Pancreas (tissue), 10 donors: ENCODE measurements at regions not wholly inside any gene's neighbourhood (a gene's known extent, or its start where the extent isn't known, plus 50 kb on each side); places are given as distances from the start of the nearest gene placed in this dataset.

Experiments
- ATAC-seq, 4 donors: fragments of 200-7000 bp; cut with Tn5 transposase; one replicate each; pipeline versions ENCODE4 v1.8.0 to v1.9.1; 2020; ENCODE audit warnings: mild to moderate bottlenecking in 4 of 4, moderate library complexity in 4 of 4
- DNase-seq, 6 donors: peaks; one replicate each; pipeline ENCODE4 v3.0.0-alpha.2; 2020
- FAIRE-seq: peaks from 2 replicates; lab custom pipeline; 2012; peaks lifted over from hg19 to GRCh38; lab: Jason Lieb, UNC
- H3K27ac ChIP-seq, 4 donors: fragments of 200-600 bp; sonication (generic); 1 replicate in 3 of 4; 2 replicates in 1 of 4; pipeline versions ENCODE4 v1.5.0 to v1.8.0; 2020
- H3K27me3 ChIP-seq, 4 donors: fragments of 200-600 bp; one replicate each; pipeline ENCODE4 v1.8.0; 2021
- H3K36me3 ChIP-seq, 3 donors: fragments of 200-600 bp; sonication (generic) in 1 of 3; one replicate each; pipeline versions ENCODE4 v1.5.0 to v1.8.0; 2020 to 2021
- H3K4me1 ChIP-seq, 3 donors: fragments of 200-600 bp; one replicate each; pipeline ENCODE4 v1.8.0; 2021
- H3K4me3 ChIP-seq, 4 donors: fragments of 200-600 bp; sonication (generic) in 2 of 4; one replicate each; pipeline versions ENCODE4 v1.5.0 to v1.8.0; 2020 to 2021
- H3K9me3 ChIP-seq, 4 donors: fragments of 200-600 bp; one replicate each; pipeline ENCODE4 v1.8.0; 2021
- WGBS, 2 donors: extraction: QIAGEN DNeasy Blood & Tissue Kit; methylation state at CpG; one replicate each; pipeline ENCODE4 v1.1.7; 2013; 5-methylcytosine and 5-hydroxymethylcytosine counted together
- intact Hi-C, 3 donors: fragments of 100-400 bp; cut with DNase I; formaldehyde crosslinking; loops; one replicate each; pipeline versions ENCODE4 v1.11.1 to v1.14.2; 2022
- TF ChIP-seq, protein P1 (sequence below), 4 donors: fragments of 200-600 bp; sonication (generic) in 3 of 4; IDR thresholded peaks; one replicate each; pipeline versions ENCODE4 v1.5.0 to v1.8.0; 2021; ENCODE audit warnings: antibody characterized with exemption in 4 of 4
- donor health status: healthy with polysubstance abuse.
- donor health status: DM: no; HTN: no; CAD: no; lungs with moderate emphysema.
- donor health status: DM: no; HTN: no; CAD: no.
- donor health status: control.
- donor health status: control.
- donor health status: Bipolar disorder and iron deficiency.
- donor health status: DM: yes; HTN: yes; CAD: no.
- donor health status: DM: no; HTN: no; CAD: no.
- donor health status: DM: no; HTN: no; CAD: no.
- donor health status: DM: yes; HTN: yes; CAD: no.

DNA sequence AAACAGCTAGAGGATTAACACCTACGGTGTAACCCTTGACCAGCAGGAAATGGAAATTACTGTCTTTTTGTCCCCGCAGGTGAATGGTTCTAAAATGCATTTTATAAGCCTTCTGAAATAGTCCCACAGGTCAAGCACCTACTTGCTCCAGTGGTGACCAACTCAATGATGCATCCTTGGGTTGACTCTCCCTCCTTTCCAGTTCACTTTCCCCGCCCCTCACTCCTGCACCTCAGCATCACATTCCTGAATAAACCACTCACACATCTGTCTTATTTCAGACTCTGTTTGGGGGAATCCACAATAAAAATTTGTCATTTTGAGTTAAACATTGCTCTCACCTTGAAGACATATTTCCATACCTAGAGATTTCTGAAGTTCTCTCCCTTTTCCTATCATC is 446.0 kb upstream of the TNP1 start:
- H3K4me1 ChIP-seq: no peaks in the 10 kb centered on the region
- H3K4me3 ChIP-seq: no peak overlapping the region
- H3K36me3 ChIP-seq: no peaks in the 10 kb centered on the region
- 83 to 89% methylated on average over 3 of the region's 3 CpGs for WGBS, 2 donors
- no peak for FAIRE-seq
- DNase-seq: no peak
- no peaks in the 10 kb centered on the region for H3K27me3 ChIP-seq
- H3K9me3 ChIP-seq: no peaks in the 10 kb centered on the region
- TF ChIP-seq, protein P1, sequence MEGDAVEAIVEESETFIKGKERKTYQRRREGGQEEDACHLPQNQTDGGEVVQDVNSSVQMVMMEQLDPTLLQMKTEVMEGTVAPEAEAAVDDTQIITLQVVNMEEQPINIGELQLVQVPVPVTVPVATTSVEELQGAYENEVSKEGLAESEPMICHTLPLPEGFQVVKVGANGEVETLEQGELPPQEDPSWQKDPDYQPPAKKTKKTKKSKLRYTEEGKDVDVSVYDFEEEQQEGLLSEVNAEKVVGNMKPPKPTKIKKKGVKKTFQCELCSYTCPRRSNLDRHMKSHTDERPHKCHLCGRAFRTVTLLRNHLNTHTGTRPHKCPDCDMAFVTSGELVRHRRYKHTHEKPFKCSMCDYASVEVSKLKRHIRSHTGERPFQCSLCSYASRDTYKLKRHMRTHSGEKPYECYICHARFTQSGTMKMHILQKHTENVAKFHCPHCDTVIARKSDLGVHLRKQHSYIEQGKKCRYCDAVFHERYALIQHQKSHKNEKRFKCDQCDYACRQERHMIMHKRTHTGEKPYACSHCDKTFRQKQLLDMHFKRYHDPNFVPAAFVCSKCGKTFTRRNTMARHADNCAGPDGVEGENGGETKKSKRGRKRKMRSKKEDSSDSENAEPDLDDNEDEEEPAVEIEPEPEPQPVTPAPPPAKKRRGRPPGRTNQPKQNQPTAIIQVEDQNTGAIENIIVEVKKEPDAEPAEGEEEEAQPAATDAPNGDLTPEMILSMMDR (IDR thresholded peaks at IDR 0.05): no peak
- no peak for ATAC-seq
- intact Hi-C loops: no loop called here
- H3K27ac ChIP-seq: no peak overlapping the region

DNA sequence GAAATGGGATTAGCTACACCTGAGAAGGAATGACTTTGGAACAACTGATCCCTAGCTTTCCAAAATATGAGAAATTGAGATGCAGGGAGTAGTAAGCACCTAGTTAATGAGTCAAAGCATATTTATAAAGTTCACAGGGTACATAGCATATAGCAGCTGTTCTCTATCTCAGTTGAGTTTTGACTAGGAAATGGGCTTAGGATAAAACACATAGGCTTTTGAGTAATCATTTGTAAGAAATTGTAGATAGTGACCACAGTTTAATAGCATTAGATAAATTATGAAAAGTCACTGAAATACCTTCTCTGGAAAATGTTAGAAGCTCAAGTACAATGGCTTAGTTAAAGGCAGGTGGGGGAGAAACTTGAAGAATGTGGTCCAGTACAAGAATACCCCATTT is 444.7 kb upstream of the TNP1 start:
- Histone ChIP-seq H3K36me3 (no peaks in the 10 kb centered on the region), H3K27me3 (no peaks in the 10 kb centered on the region), H3K27ac (no peak overlapping the region), H3K9me3 (no peaks in the 10 kb centered on the region), H3K4me1 (no peaks in the 10 kb centered on the region), H3K4me3 (no peak overlapping the region)
- DNase-seq: no peak
- intact Hi-C loops: no loop called here
- FAIRE-seq: no peak
- TF ChIP-seq, protein P1 (IDR thresholded peaks at IDR 0.05): no peak
- ATAC-seq: no peak

DNA sequence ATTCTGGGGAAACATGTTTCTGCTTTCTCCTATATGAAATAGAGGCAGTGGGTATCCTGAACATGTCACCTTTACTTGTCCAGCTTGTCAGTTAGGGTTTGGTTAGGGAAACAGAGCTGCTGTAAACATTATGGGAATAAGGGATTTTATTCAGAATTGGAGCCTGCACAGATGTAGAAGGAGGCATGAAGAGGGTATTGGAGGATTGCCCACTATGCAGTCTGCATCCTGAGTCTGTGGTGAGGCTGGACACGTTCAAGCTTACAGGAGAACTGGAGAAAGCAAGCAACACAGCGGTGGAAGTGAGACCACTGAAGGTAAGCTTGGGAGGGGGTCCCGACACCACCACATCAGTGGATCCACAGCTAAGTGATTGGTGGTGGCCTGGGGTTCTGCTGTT is 443.0 kb upstream of the TNP1 start:
- H3K27ac ChIP-seq: no peak overlapping the region
- intact Hi-C loops: no loop called here
- FAIRE-seq: no peak
- no peak overlapping the region for H3K4me3 ChIP-seq
- no peaks in the 10 kb centered on the region for H3K9me3 ChIP-seq
- no peak for DNase-seq
- 78 to 86% methylated on average over 3 of the region's 3 CpGs for WGBS, 2 donors
- H3K27me3 ChIP-seq: no peaks in the 10 kb centered on the region
- no peaks in the 10 kb centered on the region for H3K36me3 ChIP-seq
- TF ChIP-seq, protein P1 (IDR thresholded peaks at IDR 0.05): no peak
- H3K4me1 ChIP-seq: no peaks in the 10 kb centered on the region
- ATAC-seq: no peak

DNA sequence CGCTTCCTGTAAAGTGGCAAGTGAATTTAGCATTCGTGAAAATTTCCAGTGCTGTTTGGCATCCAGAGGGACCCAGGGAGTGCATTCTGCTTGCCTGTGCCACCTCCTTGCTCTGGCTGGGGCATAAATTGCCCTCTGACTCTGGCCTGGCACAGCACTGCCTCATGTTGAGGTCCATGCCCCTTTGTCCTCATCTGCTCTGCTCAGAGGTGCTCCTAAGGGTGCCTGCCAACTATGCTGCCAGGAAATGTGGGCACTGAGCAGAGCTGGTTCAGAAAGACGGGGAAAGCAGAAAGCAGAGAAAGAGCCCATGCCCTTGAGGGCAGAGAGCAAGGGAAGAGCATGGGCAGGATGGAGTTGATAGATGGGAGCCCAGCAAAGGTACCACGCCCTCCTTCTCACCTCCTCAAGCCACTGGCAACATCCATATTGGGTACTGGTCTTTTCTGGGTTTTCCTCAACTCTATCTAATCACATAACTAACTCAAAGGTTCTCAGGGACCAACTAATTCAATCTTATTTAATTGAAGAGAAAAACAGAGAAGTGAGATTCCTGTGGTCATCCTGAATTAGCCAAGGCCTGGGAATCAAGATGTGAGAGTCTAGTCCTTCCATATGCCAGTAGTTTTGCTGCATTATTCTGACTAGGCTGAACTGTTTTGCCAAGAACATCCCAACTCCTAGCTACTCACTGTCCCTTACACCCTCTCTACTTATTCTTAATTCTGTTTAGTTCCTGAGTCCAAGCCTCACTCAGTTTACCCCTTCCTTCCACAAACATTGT is 441.5 kb upstream of the TNP1 start:
- FAIRE-seq: no peak

DNA sequence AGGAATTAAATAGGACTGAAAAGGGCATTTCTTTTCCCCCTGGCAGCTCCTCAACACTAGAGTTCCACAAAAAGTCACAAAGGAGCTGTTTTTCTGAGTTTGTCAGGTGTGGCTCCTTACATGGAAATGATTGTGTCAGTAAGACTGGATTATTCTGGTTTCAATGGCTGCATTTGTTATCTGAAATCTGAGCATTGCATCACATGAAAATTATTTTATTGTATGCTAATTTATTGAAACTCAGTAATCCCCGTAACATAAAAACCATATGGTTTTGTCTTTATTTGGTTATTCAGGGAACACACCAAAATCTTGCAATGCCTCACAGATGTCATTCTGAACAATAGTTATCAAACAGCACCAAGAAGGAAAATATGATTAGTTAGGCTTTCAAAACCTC is 439.7 kb upstream of the TNP1 start:
- TF ChIP-seq, protein P1 (IDR thresholded peaks at IDR 0.05): no peak
- H3K27ac ChIP-seq: no peak overlapping the region
- ATAC-seq: no peak
- 83 to 86% methylated on average over 1 of the region's 1 CpG for WGBS, 2 donors
- no peaks in the 10 kb centered on the region for H3K9me3 ChIP-seq
- no peaks in the 10 kb centered on the region for H3K4me1 ChIP-seq
- H3K36me3 ChIP-seq: no peaks in the 10 kb centered on the region
- FAIRE-seq: no peak
- no peaks in the 10 kb centered on the region for H3K27me3 ChIP-seq
- intact Hi-C loops: no loop called here
- H3K4me3 ChIP-seq: no peak overlapping the region
- DNase-seq: no peak

More for the DNA sequence above, 441.5 kb upstream of the TNP1 start:
- Histone ChIP-seq H3K4me3 (no peak overlapping the region), H3K27me3 (no peaks in the 10 kb centered on the region), H3K36me3 (no peaks in the 10 kb centered on the region), H3K27ac (no peak overlapping the region), H3K4me1 (no peaks in the 10 kb centered on the region), H3K9me3 (no peaks in the 10 kb centered on the region)
- 90 to 97% methylated on average over 4 of the region's 4 CpGs for WGBS, 2 donors
- DNase-seq (no peak), ATAC-seq (no peak)
- TF ChIP-seq, protein P1 (IDR thresholded peaks at IDR 0.05): no peak
- intact Hi-C loops: no loop called here
